MM.1S (cell line): ENCODE measurements at regions not wholly inside any gene's neighbourhood (a gene's known extent, or its start where the extent isn't known, plus 50 kb on each side); places are given as distances from the start of the nearest gene placed in this dataset.

Experiments
- DNase-seq: peaks from one replicate; pipeline ENCODE4 v3.0.0-alpha.2; 2015
- H2AFZ ChIP-seq: fragments of 300-600 bp; sonication (generic); 2 replicates; pipeline ENCODE4 v1.6.0; 2016; ENCODE audit warnings: antibody characterized with exemption, low read length
- H3F3A ChIP-seq: fragments of 300-600 bp; sonication (generic); 2 replicates; pipeline ENCODE4 v1.6.1; 2016; ENCODE audit warnings: mild to moderate bottlenecking, antibody characterized with exemption, low read length, moderate library complexity, mixed read lengths; ENCODE audit not compliant: insufficient read depth
- H3K27ac ChIP-seq: fragments of 300-600 bp; sonication (generic); 2 replicates; pipeline ENCODE4 v1.5.1; 2016; ENCODE audit warnings: mild to moderate bottlenecking, low read length
- H3K27me3 ChIP-seq: fragments of 300-600 bp; sonication (generic); replicated peaks from 2 replicates; pipeline ENCODE4 v1.6.0; 2016; ENCODE audit warnings: low read length; ENCODE audit not compliant: insufficient read depth
- H3K36me3 ChIP-seq: fragments of 300-600 bp; sonication (generic); replicated peaks from 2 replicates; pipeline ENCODE4 v1.6.1; 2016; ENCODE audit warnings: mild to moderate bottlenecking, low read length, mixed read lengths; ENCODE audit not compliant: insufficient read depth
- H3K4me1 ChIP-seq: fragments of 300-600 bp; sonication (generic); 2 replicates; pipeline ENCODE4 v1.6.1; 2016; ENCODE audit warnings: low read length, mixed read lengths
- H3K4me2 ChIP-seq: fragments of 300-600 bp; sonication (generic); 2 replicates; pipeline ENCODE4 v1.6.0; 2016; ENCODE audit warnings: low read depth, low read length
- H3K4me3 ChIP-seq: fragments of 300-600 bp; sonication (generic); 2 replicates; pipeline ENCODE4 v1.5.1; 2016; ENCODE audit warnings: low read length, mixed read lengths
- H3K79me2 ChIP-seq: fragments of 300-600 bp; sonication (generic); 2 replicates; pipeline ENCODE4 v1.6.1; 2016; ENCODE audit warnings: mixed run types, low read length, mixed read lengths
- H3K9ac ChIP-seq: fragments of 300-600 bp; sonication (generic); 2 replicates; pipeline ENCODE4 v1.6.1; 2016; ENCODE audit warnings: low read length, mixed read lengths
- H3K9me2 ChIP-seq: fragments of 300-600 bp; sonication (generic); replicated peaks from 2 replicates; pipeline ENCODE4 v1.6.1; 2016; ENCODE audit warnings: mild to moderate bottlenecking, low read length, mixed read lengths; ENCODE audit not compliant: insufficient read depth
- H3K9me3 ChIP-seq: fragments of 300-600 bp; sonication (generic); replicated peaks from 2 replicates; pipeline ENCODE4 v1.6.1; 2016; ENCODE audit warnings: mild to moderate bottlenecking, low read length, mixed read lengths; ENCODE audit not compliant: insufficient read depth
- H4K20me1 ChIP-seq: fragments of 300-600 bp; sonication (generic); 2 replicates; pipeline ENCODE4 v1.6.1; 2016; ENCODE audit warnings: mild to moderate bottlenecking, low read length, moderate library complexity, mixed read lengths; ENCODE audit not compliant: insufficient read depth
- CTCF ChIP-seq: fragments of 300-600 bp; sonication (generic); IDR thresholded peaks from 2 replicates; pipeline ENCODE4 v1.5.1; 2016; ENCODE audit warnings: antibody characterized with exemption, low read length, mixed read lengths
- EZH2 ChIP-seq: fragments of 300-600 bp; sonication (generic); optimal IDR thresholded peaks from 2 replicates; pipeline ENCODE3; 2017; ENCODE audit warnings: low read depth, mild to moderate bottlenecking, antibody characterized with exemption, low read length, mixed read lengths
- EZH2phosphoT487 ChIP-seq: fragments of 300-600 bp; sonication (generic); IDR thresholded peaks from 2 replicates; pipeline ENCODE4 v1.6.1; 2018; ENCODE audit warnings: antibody characterized with exemption, low read length

- Histone ChIP-seq H3K9ac (no peak overlapping the region), H3K4me3 (no peak overlapping the region), H3K9me2 (no peaks in the 10 kb centered on the region), H3K9me3 (no peaks in the 10 kb centered on the region; the same call in 1 of the 2 replicates), H3K36me3 (no peaks in the 10 kb centered on the region), H3K27ac (no peak overlapping the region), H3K27me3 (no peaks in the 10 kb centered on the region), H3K4me1 (no peaks in the 10 kb centered on the region), H3K4me2 (no peak overlapping the region), H4K20me1 (no peaks in the 10 kb centered on the region), H2AFZ (no peak overlapping the region), H3K79me2 (no peaks in the 10 kb centered on the region), H3F3A (no peaks in the 10 kb centered on the region)
- DNase-seq: no peak
- TF ChIP-seq EZH2 (no peak), EZH2phosphoT487 (no peak), CTCF (no peak)
These were observed 111.0 kb downstream of the IRX5 start for GRCh38 chr16:55041540-55042234.

DNA sequence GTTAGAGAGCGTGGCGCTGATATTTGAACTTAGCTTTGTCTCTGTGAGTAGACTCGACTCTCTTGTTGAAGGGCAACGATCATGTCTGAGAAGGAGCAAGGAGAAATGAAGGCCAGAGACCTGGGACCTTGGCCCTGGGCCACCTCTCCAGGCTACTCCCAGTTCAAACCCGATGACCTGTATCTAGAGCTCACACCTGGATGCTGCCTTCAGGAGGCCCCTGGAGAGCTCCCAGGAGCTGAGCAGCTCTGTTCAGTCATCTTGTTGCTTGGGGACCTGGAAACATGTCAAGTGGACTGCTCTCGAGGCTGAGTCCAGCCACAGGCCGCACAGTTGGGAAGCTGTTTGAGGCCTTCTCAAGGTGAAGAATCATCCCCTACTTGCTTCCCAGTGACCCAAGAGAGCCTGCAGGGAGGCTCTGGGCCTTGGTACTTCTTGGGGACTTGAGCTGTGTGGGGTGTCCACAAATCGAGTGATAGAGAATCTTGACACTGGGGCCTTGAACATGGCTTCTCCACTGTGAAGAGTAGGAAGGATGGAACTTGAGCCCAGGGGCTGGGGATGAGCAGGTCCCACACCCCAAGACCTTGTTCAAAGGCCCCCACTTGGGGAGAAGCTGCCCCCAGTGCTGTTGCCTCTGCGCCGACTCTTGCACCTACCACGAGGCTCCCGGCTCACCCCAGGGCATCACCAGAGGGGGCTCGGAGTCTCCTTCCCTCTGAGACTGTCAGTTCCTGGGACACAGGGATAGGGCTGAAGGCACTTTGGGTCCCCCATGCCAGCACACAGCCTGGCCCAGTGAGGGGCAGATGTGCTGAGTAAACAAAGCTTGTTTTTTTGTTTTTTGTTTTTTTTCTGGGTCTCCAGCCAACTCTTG, 112.1 kb downstream of the IRX5 start:
- no peak for TF ChIP-seq CTCF
- no peak for TF ChIP-seq EZH2
- no peak for TF ChIP-seq EZH2phosphoT487
- H3K27ac ChIP-seq: no peak overlapping the region
- no peaks in the 10 kb centered on the region for H3K79me2 ChIP-seq
- no peaks in the 10 kb centered on the region for H3F3A ChIP-seq
- no peaks in the 10 kb centered on the region for H3K36me3 ChIP-seq
- DNase-seq: no peak
- H3K27me3 ChIP-seq: no peaks in the 10 kb centered on the region
- H3K4me2 ChIP-seq: no peak overlapping the region
- no peak overlapping the region for H3K9ac ChIP-seq
- no peak overlapping the region for H3K4me3 ChIP-seq
- no peaks in the 10 kb centered on the region for H3K9me2 ChIP-seq
- no peaks in the 10 kb centered on the region for H3K4me1 ChIP-seq
- H2AFZ ChIP-seq: no peak overlapping the region
- no peaks in the 10 kb centered on the region for H4K20me1 ChIP-seq
- no peaks in the 10 kb centered on the region; the same call in 1 of the 2 replicates for H3K9me3 ChIP-seq

DNA sequence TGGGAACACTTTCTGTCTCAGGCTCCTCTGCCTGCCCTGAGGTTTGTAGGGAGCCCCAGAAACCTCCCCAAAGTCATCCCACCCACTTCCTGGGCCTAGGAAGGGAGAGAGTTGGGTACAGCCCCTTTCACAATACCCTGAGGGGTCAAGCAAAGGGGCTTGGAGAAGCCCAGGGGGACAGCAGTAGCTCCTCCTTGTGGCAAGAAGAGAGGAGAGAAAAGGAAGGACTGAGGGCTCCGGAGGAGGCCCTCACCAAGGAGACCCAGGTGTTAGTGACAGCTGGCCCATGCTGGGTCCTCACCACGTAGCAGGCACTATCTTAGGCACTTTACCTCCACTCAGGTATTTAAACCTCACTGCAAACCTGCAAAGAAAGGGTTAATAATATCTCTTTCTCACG, 112.8 kb downstream of the IRX5 start:
- no peaks in the 10 kb centered on the region for H3K79me2 ChIP-seq
- no peaks in the 10 kb centered on the region for H3K9me3 ChIP-seq
- no peaks in the 10 kb centered on the region for H3K9me2 ChIP-seq
- no peak overlapping the region for H3K9ac ChIP-seq
- no peak overlapping the region for H2AFZ ChIP-seq
- H3K27ac ChIP-seq: no peak overlapping the region
- no peaks in the 10 kb centered on the region for H4K20me1 ChIP-seq
- no peak for DNase-seq
- no peak overlapping the region for H3K4me2 ChIP-seq
- H3K27me3 ChIP-seq: no peaks in the 10 kb centered on the region
- H3K4me3 ChIP-seq: no peak overlapping the region
- no peaks in the 10 kb centered on the region for H3F3A ChIP-seq
- H3K36me3 ChIP-seq: no peaks in the 10 kb centered on the region
- TF ChIP-seq CTCF (no peak), EZH2phosphoT487 (no peak), EZH2 (no peak)
- H3K4me1 ChIP-seq: no peaks in the 10 kb centered on the region
